Stomach (tissue), 8 donors: ENCODE measurements at regions not wholly inside any gene's neighbourhood (a gene's known extent, or its start where the extent isn't known, plus 50 kb on each side); places are given as distances from the start of the nearest gene placed in this dataset.

ENCODE experiments used
- DNase-seq, 2 donors: peaks; one replicate each; pipeline versions ENCODE4 v3.0.0 to v3.0.0-alpha.2; 2013 to 2019
- H3K27ac ChIP-seq, 5 donors: fragments of 200-600 bp in 4 of 5; sonication (generic) in 4 of 5; one replicate each; pipeline ENCODE4 v1.5.1; 2013 to 2019; ENCODE audit warnings: mild to moderate bottlenecking in 1 of 5, moderate library complexity in 1 of 5
- H3K27me3 ChIP-seq, 3 donors: fragments of 200-600 bp; sonication (generic); one replicate each; pipeline ENCODE4 v1.5.1; 2017 to 2019; ENCODE audit warnings: mixed run types in 1 of 3
- H3K36me3 ChIP-seq, 4 donors: fragments of 200-600 bp; sonication (generic); 1 replicate in 3 of 4; 2 replicates in 1 of 4; pipeline ENCODE4 v1.5.1; 2016 to 2019
- H3K4me1 ChIP-seq, 4 donors: fragments of 200-600 bp; sonication (generic); one replicate each; pipeline ENCODE4 v1.5.1; 2016 to 2019
- H3K4me3 ChIP-seq, 4 donors: fragments of 200-600 bp; sonication (generic) in 3 of 4; one replicate each; pipeline ENCODE4 v1.5.1; 2016 to 2019; ENCODE audit warnings: mild to moderate bottlenecking in 1 of 4
- H3K9me3 ChIP-seq, 4 donors: fragments of 200-600 bp; sonication (generic); one replicate each; pipeline ENCODE4 v1.5.1; 2016 to 2019
- EP300 ChIP-seq: sonication (generic); formaldehyde crosslinking; IDR thresholded peaks from one replicate; pipeline ENCODE4 v1.6.1; 2017; ENCODE audit warnings: antibody characterized with exemption
- POLR2A ChIP-seq, 4 donors: fragments of 450-650 bp; IDR thresholded peaks; one replicate each; pipeline ENCODE4 v1.6.1; 2016; ENCODE audit warnings: antibody characterized with exemption in 4 of 4, control low read depth in 2 of 4, mild to moderate bottlenecking in 1 of 4, moderate library complexity in 1 of 4
- POLR2AphosphoS5 ChIP-seq, 3 donors: sonication (generic); formaldehyde crosslinking; IDR thresholded peaks; one replicate each; pipeline ENCODE4 v1.6.1; 2016; ENCODE audit warnings: antibody characterized with exemption in 3 of 3
- WGBS, 5 donors: extraction: QIAGEN DNeasy Blood & Tissue Kit in 3 of 5; methylation state at CpG; one replicate each; pipeline versions ENCODE4 v1.1.5 to v1.1.7; 2013 to 2018; 5-methylcytosine and 5-hydroxymethylcytosine counted together
- intact Hi-C: fragments of 100-400 bp; cut with DNase I; formaldehyde crosslinking; loops from one replicate; pipeline ENCODE4 v1.15.1; 2023; ENCODE audit warnings: low total_unique reads
- TF ChIP-seq, protein P1 (sequence below), 7 experiments: fragments of 450-650 bp in 4 of 7; fragments of 200-600 bp in 3 of 7; sonication (generic) in 3 of 7; IDR thresholded peaks; one replicate each; pipeline ENCODE4 v1.5.1; 2016 to 2019; ENCODE audit warnings: antibody characterized with exemption in 7 of 7, control low read depth in 2 of 7, mild to moderate bottlenecking in 1 of 7
- donor health status: healthy with polysubstance abuse.
- donor health status: Bipolar disorder and iron deficiency.
- donor health status: healthy.

DNA sequence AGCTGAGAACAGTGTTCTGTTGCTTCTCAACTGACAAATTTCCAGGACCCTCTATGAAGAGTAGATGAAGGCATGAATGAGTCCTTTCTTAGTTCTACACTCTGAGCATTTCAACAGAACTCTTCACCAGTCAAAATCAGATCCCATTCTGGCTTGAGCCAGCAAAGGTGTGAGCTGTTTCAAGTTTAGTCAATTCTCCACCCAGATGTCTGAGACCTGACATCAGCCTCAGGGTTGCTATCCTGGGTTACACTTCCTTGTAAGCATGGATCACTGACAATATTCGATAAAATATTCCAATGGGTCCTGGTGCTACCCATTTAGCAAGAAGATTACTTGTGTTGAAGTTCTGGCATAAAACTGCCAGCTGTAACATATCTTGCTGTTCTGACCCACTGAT is 97.6 kb upstream of the PPP2R3A start:
- no peak for TF ChIP-seq POLR2A (IDR thresholded peaks at IDR 0.05)
- TF ChIP-seq POLR2AphosphoS5 (IDR thresholded peaks at IDR 0.05): no peak
- no peak for TF ChIP-seq EP300
- TF ChIP-seq, protein P1, sequence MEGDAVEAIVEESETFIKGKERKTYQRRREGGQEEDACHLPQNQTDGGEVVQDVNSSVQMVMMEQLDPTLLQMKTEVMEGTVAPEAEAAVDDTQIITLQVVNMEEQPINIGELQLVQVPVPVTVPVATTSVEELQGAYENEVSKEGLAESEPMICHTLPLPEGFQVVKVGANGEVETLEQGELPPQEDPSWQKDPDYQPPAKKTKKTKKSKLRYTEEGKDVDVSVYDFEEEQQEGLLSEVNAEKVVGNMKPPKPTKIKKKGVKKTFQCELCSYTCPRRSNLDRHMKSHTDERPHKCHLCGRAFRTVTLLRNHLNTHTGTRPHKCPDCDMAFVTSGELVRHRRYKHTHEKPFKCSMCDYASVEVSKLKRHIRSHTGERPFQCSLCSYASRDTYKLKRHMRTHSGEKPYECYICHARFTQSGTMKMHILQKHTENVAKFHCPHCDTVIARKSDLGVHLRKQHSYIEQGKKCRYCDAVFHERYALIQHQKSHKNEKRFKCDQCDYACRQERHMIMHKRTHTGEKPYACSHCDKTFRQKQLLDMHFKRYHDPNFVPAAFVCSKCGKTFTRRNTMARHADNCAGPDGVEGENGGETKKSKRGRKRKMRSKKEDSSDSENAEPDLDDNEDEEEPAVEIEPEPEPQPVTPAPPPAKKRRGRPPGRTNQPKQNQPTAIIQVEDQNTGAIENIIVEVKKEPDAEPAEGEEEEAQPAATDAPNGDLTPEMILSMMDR (IDR thresholded peaks at IDR 0.05): no peak
- no peaks in the 10 kb centered on the region for H3K27me3 ChIP-seq
- no peak overlapping the region for H3K27ac ChIP-seq
- 77 to 92% (median 86%) methylated on average over 1 of the region's 1 CpG for WGBS, 5 donors
- no peak for DNase-seq
- H3K4me1 ChIP-seq: no peaks in the 10 kb centered on the region
- H3K4me3 ChIP-seq: no peak overlapping the region
- H3K9me3 ChIP-seq: peaks cover 0 to 15% (median 6%) of the 10 kb centered on the region in 4 donors
- intact Hi-C loops: no loop called here
- no peaks in the 10 kb centered on the region for H3K36me3 ChIP-seq

DNA sequence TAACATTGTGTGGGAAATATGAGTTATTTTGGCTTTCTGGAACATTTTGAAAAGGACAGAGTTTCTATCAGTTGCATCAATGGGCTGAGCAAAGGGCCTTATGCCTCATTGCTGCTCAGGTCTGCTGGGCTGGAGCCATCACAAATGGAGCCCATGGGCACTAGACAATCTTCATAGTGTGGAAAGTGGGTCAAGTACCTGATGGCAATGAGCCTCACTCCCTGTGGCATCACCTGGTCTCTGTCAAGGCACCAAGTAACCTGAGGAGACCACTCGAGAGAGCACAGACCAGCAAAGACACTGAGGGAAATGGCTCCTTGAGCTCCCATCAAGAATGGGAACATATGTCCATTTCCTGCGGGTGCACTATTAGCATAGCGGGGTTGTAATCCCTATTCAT is 96.7 kb upstream of the PPP2R3A start:
- Histone ChIP-seq H3K36me3 (no peaks in the 10 kb centered on the region), H3K27me3 (no peaks in the 10 kb centered on the region), H3K4me3 (no peak overlapping the region), H3K27ac (no peak overlapping the region), H3K9me3 (peaks cover 4 to 23% (median 12%) of the 10 kb centered on the region in 4 donors), H3K4me1 (no peaks in the 10 kb centered on the region)
- DNase-seq: no peak
- no peak for TF ChIP-seq POLR2AphosphoS5 (IDR thresholded peaks at IDR 0.05)
- TF ChIP-seq, protein P1 (IDR thresholded peaks at IDR 0.05): no peak
- no peak for TF ChIP-seq EP300
- TF ChIP-seq POLR2A (IDR thresholded peaks at IDR 0.05): no peak
- intact Hi-C loops: no loop called here
- WGBS, 5 donors: 85 to 100% (median 91%) methylated on average over 3 of the region's 3 CpGs

DNA sequence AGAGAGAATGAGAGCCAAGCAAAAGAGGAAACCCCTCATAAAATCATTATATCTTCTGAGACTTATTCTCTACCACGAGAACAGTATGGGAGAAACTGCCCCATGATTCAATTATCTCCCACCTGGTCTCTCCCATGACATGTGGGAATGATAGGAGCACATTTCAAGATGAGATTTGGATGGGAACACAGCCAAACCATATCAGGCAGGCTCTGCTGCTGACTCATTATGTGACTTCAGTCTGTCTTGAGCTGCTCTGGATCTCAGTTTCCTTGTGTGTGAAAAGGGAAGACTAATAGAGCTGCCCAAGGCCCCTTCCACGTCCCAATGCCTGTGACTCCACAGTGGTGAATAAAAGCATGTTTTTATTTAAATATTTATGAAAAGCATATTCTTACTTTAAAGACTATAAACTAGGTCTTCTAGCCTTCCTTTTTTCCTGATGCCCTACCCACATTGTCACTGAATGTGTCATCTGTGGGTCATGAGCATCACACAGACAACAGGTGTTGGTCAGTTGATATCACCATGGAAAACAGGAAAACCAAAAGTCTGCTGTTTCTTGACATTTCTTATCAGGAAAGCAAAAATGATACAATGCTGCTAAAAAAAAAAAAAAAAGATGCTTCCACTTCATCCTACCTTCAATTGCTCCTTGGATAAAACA is 96.0 kb upstream of the PPP2R3A start:
- TF ChIP-seq, protein P1 (IDR thresholded peaks at IDR 0.05): no peak
- TF ChIP-seq EP300 (no peak), POLR2A (IDR thresholded peaks at IDR 0.05) (no peak), POLR2AphosphoS5 (IDR thresholded peaks at IDR 0.05) (no peak)
- no peak for DNase-seq
- intact Hi-C loops: no loop called here
- 59 to 92% (median 75%) methylated on average over 2 of the region's 2 CpGs for WGBS, 5 donors
- Histone ChIP-seq H3K36me3 (no peaks in the 10 kb centered on the region), H3K4me1 (no peaks in the 10 kb centered on the region), H3K4me3 (no peak overlapping the region), H3K27me3 (no peaks in the 10 kb centered on the region), H3K9me3 (peaks cover 4 to 31% (median 19%) of the 10 kb centered on the region in 4 donors), H3K27ac (no peak overlapping the region)

DNA sequence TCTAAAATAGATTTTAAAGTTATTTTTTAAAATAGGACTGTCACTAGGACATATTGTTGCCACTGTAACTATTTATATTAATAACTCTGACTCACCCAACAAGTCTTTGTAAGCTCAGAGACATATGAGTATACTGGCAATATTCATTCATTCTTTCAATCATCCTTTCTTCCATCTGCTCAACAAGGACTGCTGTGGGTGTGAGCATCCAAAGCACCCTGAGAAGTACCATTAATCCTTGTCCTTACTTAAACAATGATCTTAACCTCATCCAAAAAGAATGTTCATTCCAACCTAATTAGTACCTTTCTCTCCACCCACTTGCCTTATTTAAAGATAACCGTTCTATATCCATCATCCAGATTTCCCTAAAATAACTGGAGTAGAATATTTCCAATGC is 94.2 kb upstream of the PPP2R3A start:
- TF ChIP-seq, protein P1 (IDR thresholded peaks at IDR 0.05): no peak
- TF ChIP-seq POLR2A (IDR thresholded peaks at IDR 0.05): no peak
- TF ChIP-seq POLR2AphosphoS5 (IDR thresholded peaks at IDR 0.05): no peak
- no peak for TF ChIP-seq EP300
- H3K9me3 ChIP-seq: peaks cover 4 to 31% (median 23%) of the 10 kb centered on the region in 4 donors
- H3K27ac ChIP-seq: no peak overlapping the region
- no peaks in the 10 kb centered on the region for H3K4me1 ChIP-seq
- intact Hi-C loops: no loop called here
- no peak overlapping the region for H3K4me3 ChIP-seq
- DNase-seq: no peak
- H3K27me3 ChIP-seq: no peaks in the 10 kb centered on the region
- 76 to 97% (median 83%) methylated on average over 1 of the region's 1 CpG for WGBS, 5 donors
- no peaks in the 10 kb centered on the region for H3K36me3 ChIP-seq
